Activated T-cell treated with anti-CD3 and anti-CD28 coated beads, Interleukin-2, amount 50 U/mL, for 4 hours (primary cell): ENCODE measurements at regions not wholly inside any gene's neighbourhood (a gene's known extent, or its start where the extent isn't known, plus 50 kb on each side); places are given as distances from the start of the nearest gene placed in this dataset.
"Not testable (repeated sequence)": the region's sequence is repeated elsewhere in the genome, so short reads cannot be mapped to it uniquely, and the experiment has no call there.

Experiments used
- ATAC-seq, 2 donors: fragments of 200-7000 bp; cut with Tn5 transposase; one replicate each; pipeline ENCODE4 v1.10.0; 2021
- DNase-seq: peaks from one replicate; pipeline ENCODE4 v3.0.0-alpha.2; 2020
- H3K27me3 Mint-ChIP-seq: one replicate; pipeline ENCODE4 v1.8.0; 2021; ENCODE audit warnings: low read depth, mixed read lengths
- H3K36me3 Mint-ChIP-seq: one replicate; pipeline ENCODE4 v1.8.0; 2022; ENCODE audit warnings: mixed read lengths; ENCODE audit not compliant: insufficient read depth
- H3K4me1 Mint-ChIP-seq: one replicate; pipeline ENCODE4 v1.8.0; 2021; ENCODE audit warnings: low read depth, mixed read lengths
- H3K4me3 Mint-ChIP-seq: one replicate; pipeline ENCODE4 v1.8.0; 2021; ENCODE audit warnings: mild to moderate bottlenecking, moderate library complexity, mixed read lengths
- H3K9me3 Mint-ChIP-seq: one replicate; pipeline ENCODE4 v1.8.0; 2021; ENCODE audit warnings: mixed read lengths

GRCh38 chr14:106808907-106809306 is 1282.5 kb downstream of the TMEM121 start:
- Mint-ChIP-seq H3K27me3 (peaks cover 9% of the 10 kb centered on the region), H3K36me3 (no peaks in the 10 kb centered on the region), H3K4me3 (no peak overlapping the region), H3K4me1 (peaks cover 9% of the 10 kb centered on the region), H3K9me3 (no peaks in the 10 kb centered on the region)
- DNase-seq (no peak), ATAC-seq (no peak)

GRCh38 chr14:106809615-106810014 is 1283.2 kb downstream of the TMEM121 start:
- H3K27me3 Mint-ChIP-seq = peaks cover 6% of the 10 kb centered on the region
- no peaks in the 10 kb centered on the region for H3K9me3 Mint-ChIP-seq
- no peak for DNase-seq
- no peak for ATAC-seq
- peaks cover 9% of the 10 kb centered on the region for H3K4me1 Mint-ChIP-seq
- no peaks in the 10 kb centered on the region for H3K36me3 Mint-ChIP-seq
- no peak overlapping the region for H3K4me3 Mint-ChIP-seq

GRCh38 chr14:106810168-106810567 is 1283.8 kb downstream of the TMEM121 start:
- H3K9me3 Mint-ChIP-seq, H3K36me3 Mint-ChIP-seq, DNase-seq, H3K4me1 Mint-ChIP-seq, H3K4me3 Mint-ChIP-seq, H3K27me3 Mint-ChIP-seq, ATAC-seq: not testable (repeated sequence)

GRCh38 chr14:106811162-106811561 is 1284.8 kb downstream of the TMEM121 start:
- H3K36me3 Mint-ChIP-seq = no peaks in the 10 kb centered on the region
- peaks cover 6% of the 10 kb centered on the region for H3K27me3 Mint-ChIP-seq
- DNase-seq = no peak
- no peak for ATAC-seq
- H3K9me3 Mint-ChIP-seq = no peaks in the 10 kb centered on the region
- no peak overlapping the region for H3K4me3 Mint-ChIP-seq
- peaks cover 9% of the 10 kb centered on the region for H3K4me1 Mint-ChIP-seq

- no peaks in the 10 kb centered on the region for H3K9me3 Mint-ChIP-seq
- peaks cover 7% of the 10 kb centered on the region for H3K27me3 Mint-ChIP-seq
- H3K4me1 Mint-ChIP-seq = peaks cover 9% of the 10 kb centered on the region
- DNase-seq = no peak
- no peak overlapping the region for H3K4me3 Mint-ChIP-seq
- ATAC-seq = no peak
- H3K36me3 Mint-ChIP-seq = no peaks in the 10 kb centered on the region
These were observed 1286.5 kb downstream of the TMEM121 start for GRCh38 chr14:106812788-106813476.

GRCh38 chr14:106813477-106813823 is 1287.1 kb downstream of the TMEM121 start:
- DNase-seq (no peak), ATAC-seq (no peak)
- Mint-ChIP-seq H3K27me3 (peaks cover 7% of the 10 kb centered on the region), H3K4me3 (no peak overlapping the region), H3K4me1 (peaks cover 9% of the 10 kb centered on the region), H3K9me3 (no peaks in the 10 kb centered on the region), H3K36me3 (no peaks in the 10 kb centered on the region)

GRCh38 chr14:106820119-106820518 is 1293.7 kb downstream of the TMEM121 start:
- no peak for ATAC-seq
- no peaks in the 10 kb centered on the region for H3K9me3 Mint-ChIP-seq
- no peak overlapping the region for H3K4me3 Mint-ChIP-seq
- no peaks in the 10 kb centered on the region for H3K4me1 Mint-ChIP-seq
- H3K36me3 Mint-ChIP-seq = no peaks in the 10 kb centered on the region
- H3K27me3 Mint-ChIP-seq = peaks cover 14% of the 10 kb centered on the region
- no peak for DNase-seq

- H3K36me3 Mint-ChIP-seq = no peaks in the 10 kb centered on the region
- H3K27me3 Mint-ChIP-seq = peaks cover 14% of the 10 kb centered on the region
- H3K4me3 Mint-ChIP-seq = no peak overlapping the region
- H3K9me3 Mint-ChIP-seq = no peaks in the 10 kb centered on the region
- ATAC-seq (no peak), DNase-seq (no peak)
- H3K4me1 Mint-ChIP-seq = no peaks in the 10 kb centered on the region
These were observed 1294.7 kb downstream of the TMEM121 start for GRCh38 chr14:106821119-106821518.

- no peak for DNase-seq
- Mint-ChIP-seq H3K27me3 (peaks cover 15% of the 10 kb centered on the region), H3K36me3 (no peaks in the 10 kb centered on the region), H3K9me3 (no peaks in the 10 kb centered on the region), H3K4me3 (no peak overlapping the region), H3K4me1 (no peaks in the 10 kb centered on the region)
- ATAC-seq = no peak
These were observed 1296.5 kb downstream of the TMEM121 start for GRCh38 chr14:106822905-106823304.

- H3K9me3 Mint-ChIP-seq = no peaks in the 10 kb centered on the region
- ATAC-seq (no peak), DNase-seq (no peak)
- H3K27me3 Mint-ChIP-seq = peaks cover 13% of the 10 kb centered on the region
- no peak overlapping the region for H3K4me3 Mint-ChIP-seq
- H3K36me3 Mint-ChIP-seq = no peaks in the 10 kb centered on the region
- no peaks in the 10 kb centered on the region for H3K4me1 Mint-ChIP-seq
These were observed 1297.2 kb downstream of the TMEM121 start for GRCh38 chr14:106823552-106823951.

GRCh38 chr14:106826833-106827369 is 1300.5 kb downstream of the TMEM121 start:
- no peaks in the 10 kb centered on the region for H3K4me1 Mint-ChIP-seq
- H3K27me3 Mint-ChIP-seq = peaks cover 10% of the 10 kb centered on the region
- DNase-seq = no peak
- no peaks in the 10 kb centered on the region for H3K9me3 Mint-ChIP-seq
- H3K4me3 Mint-ChIP-seq = no peak overlapping the region
- no peak for ATAC-seq
- H3K36me3 Mint-ChIP-seq = no peaks in the 10 kb centered on the region

GRCh38 chr14:106831322-106831720 is 1304.9 kb downstream of the TMEM121 start:
- no peak overlapping the region for H3K4me3 Mint-ChIP-seq
- no peaks in the 10 kb centered on the region for H3K36me3 Mint-ChIP-seq
- DNase-seq (peak; percentile 33), ATAC-seq (peak; percentile 30 to 64)
- H3K9me3 Mint-ChIP-seq = no peaks in the 10 kb centered on the region
- H3K4me1 Mint-ChIP-seq = no peaks in the 10 kb centered on the region
- peaks cover 10% of the 10 kb centered on the region for H3K27me3 Mint-ChIP-seq

- Mint-ChIP-seq H3K4me3 (no peak overlapping the region), H3K4me1 (peaks cover 4% of the 10 kb centered on the region), H3K9me3 (no peaks in the 10 kb centered on the region), H3K36me3 (no peaks in the 10 kb centered on the region), H3K27me3 (peaks cover 8% of the 10 kb centered on the region)
- ATAC-seq (no peak), DNase-seq (no peak)
These were observed 1311.5 kb downstream of the TMEM121 start for GRCh38 chr14:106837870-106838269.

- no peaks in the 10 kb centered on the region for H3K36me3 Mint-ChIP-seq
- DNase-seq (no peak), ATAC-seq (no peak)
- H3K4me1 Mint-ChIP-seq = peaks cover 12% of the 10 kb centered on the region
- no peak overlapping the region for H3K4me3 Mint-ChIP-seq
- peaks cover 4% of the 10 kb centered on the region for H3K27me3 Mint-ChIP-seq
- no peaks in the 10 kb centered on the region for H3K9me3 Mint-ChIP-seq
These were observed 1312.8 kb downstream of the TMEM121 start for GRCh38 chr14:106838991-106839769.

GRCh38 chr14:106840258-106840657 is 1313.9 kb downstream of the TMEM121 start:
- Mint-ChIP-seq H3K4me3 (no peak overlapping the region), H3K27me3 (peaks cover 3% of the 10 kb centered on the region), H3K4me1 (peaks cover 17% of the 10 kb centered on the region), H3K36me3 (no peaks in the 10 kb centered on the region), H3K9me3 (no peaks in the 10 kb centered on the region)
- DNase-seq (no peak), ATAC-seq (no peak)
